Stimulated activated naive CD8-positive, alpha-beta T cell treated with anti-CD3 and anti-CD28 coated beads, Interleukin-15, amount 100 ng/mL, for 72 hours (primary cell): ENCODE measurements at regions not wholly inside any gene's neighbourhood (a gene's known extent, or its start where the extent isn't known, plus 50 kb on each side); places are given as distances from the start of the nearest gene placed in this dataset.

Source experiments
- ATAC-seq: fragments of 150-1000 bp; cut with Tn5 transposase; 2 replicates; pipeline ENCODE4 v1.10.0; 2021; ENCODE audit warnings: mild to moderate bottlenecking, moderate library complexity
- DNase-seq, 2 donors: peaks; one replicate each; pipeline ENCODE4 v3.0.0; 2021 to 2022
- H3K27ac Mint-ChIP-seq, 2 donors: one replicate each; pipeline ENCODE4 v1.8.0; 2022; ENCODE audit warnings: mild to moderate bottlenecking in 2 of 2, mixed read lengths in 2 of 2, moderate library complexity in 2 of 2
- H3K27me3 Mint-ChIP-seq: one replicate; pipeline ENCODE4 v1.8.0; 2022; ENCODE audit warnings: mixed read lengths
- H3K4me1 Mint-ChIP-seq: one replicate; pipeline ENCODE4 v1.8.0; 2022; ENCODE audit warnings: mild to moderate bottlenecking, mixed read lengths
- H3K4me3 Mint-ChIP-seq, 2 donors: one replicate each; pipeline ENCODE4 v1.8.0; 2022; ENCODE audit warnings: mild to moderate bottlenecking in 2 of 2, mixed read lengths in 2 of 2, moderate library complexity in 1 of 2
- H3K9me3 Mint-ChIP-seq, 2 donors: one replicate each; pipeline ENCODE4 v1.8.0; 2022; ENCODE audit warnings: mixed read lengths in 2 of 2

GRCh38 chr12:84660139-84660538 is 252.5 kb downstream of the SLC6A15 start:
- no peaks in the 10 kb centered on the region for H3K27me3 Mint-ChIP-seq
- DNase-seq = no peak

GRCh38 chr12:84658877-84659276 is 253.7 kb downstream of the SLC6A15 start:
- Mint-ChIP-seq H3K4me1 (no peaks in the 10 kb centered on the region), H3K9me3 (peaks cover 0 to 4% of the 10 kb centered on the region in 2 donors)
- no peak for ATAC-seq

More at GRCh38 chr12:84660139-84660538, 252.5 kb downstream of the SLC6A15 start:
- H3K9me3 Mint-ChIP-seq = peaks cover 0 to 4% of the 10 kb centered on the region in 2 donors
- H3K4me3 Mint-ChIP-seq = no peak overlapping the region
- H3K27ac Mint-ChIP-seq = no peak overlapping the region
- no peaks in the 10 kb centered on the region for H3K4me1 Mint-ChIP-seq
- ATAC-seq = no peak

GRCh38 chr12:84656705-84657104 is 255.9 kb downstream of the SLC6A15 start:
- no peaks in the 10 kb centered on the region for H3K27me3 Mint-ChIP-seq

More at GRCh38 chr12:84658877-84659276, 253.7 kb downstream of the SLC6A15 start:
- Mint-ChIP-seq H3K27me3 (no peaks in the 10 kb centered on the region), H3K4me3 (no peak overlapping the region), H3K27ac (no peak overlapping the region)
- DNase-seq = no peak

GRCh38 chr12:84653482-84653881 is 259.1 kb downstream of the SLC6A15 start:
- DNase-seq = no peak
- peaks cover 0 to 4% of the 10 kb centered on the region in 2 donors for H3K9me3 Mint-ChIP-seq
- H3K4me3 Mint-ChIP-seq = no peak overlapping the region
- no peaks in the 10 kb centered on the region for H3K27me3 Mint-ChIP-seq
- H3K4me1 Mint-ChIP-seq = no peaks in the 10 kb centered on the region
- H3K27ac Mint-ChIP-seq = no peak overlapping the region
- ATAC-seq = no peak

More at GRCh38 chr12:84656705-84657104, 255.9 kb downstream of the SLC6A15 start:
- peaks cover 0 to 4% of the 10 kb centered on the region in 2 donors for H3K9me3 Mint-ChIP-seq
- DNase-seq (no peak), ATAC-seq (no peak)
- no peak overlapping the region for H3K4me3 Mint-ChIP-seq
- no peaks in the 10 kb centered on the region for H3K4me1 Mint-ChIP-seq
- no peak overlapping the region for H3K27ac Mint-ChIP-seq

- Mint-ChIP-seq H3K27ac (no peak overlapping the region), H3K4me1 (no peaks in the 10 kb centered on the region), H3K4me3 (no peak overlapping the region), H3K27me3 (no peaks in the 10 kb centered on the region), H3K9me3 (no peaks in the 10 kb centered on the region)
- DNase-seq (no peak), ATAC-seq (no peak)
These were observed 264.2 kb downstream of the SLC6A15 start for GRCh38 chr12:84648425-84648824.

GRCh38 chr12:84644908-84645307 is 267.7 kb downstream of the SLC6A15 start:
- Mint-ChIP-seq H3K9me3 (no peaks in the 10 kb centered on the region), H3K4me1 (no peaks in the 10 kb centered on the region), H3K27me3 (no peaks in the 10 kb centered on the region), H3K4me3 (no peak overlapping the region), H3K27ac (no peak overlapping the region)
- no peak for DNase-seq
- no peak for ATAC-seq

GRCh38 chr12:84643993-84644392 is 268.6 kb downstream of the SLC6A15 start:
- no peak for DNase-seq
- ATAC-seq = no peak
- no peak overlapping the region for H3K4me3 Mint-ChIP-seq
- H3K27me3 Mint-ChIP-seq = no peaks in the 10 kb centered on the region
- H3K4me1 Mint-ChIP-seq = no peaks in the 10 kb centered on the region
- no peaks in the 10 kb centered on the region for H3K9me3 Mint-ChIP-seq
- no peak overlapping the region for H3K27ac Mint-ChIP-seq

- Mint-ChIP-seq H3K9me3 (no peaks in the 10 kb centered on the region), H3K27me3 (no peaks in the 10 kb centered on the region), H3K4me1 (no peaks in the 10 kb centered on the region), H3K4me3 (no peak overlapping the region), H3K27ac (no peak overlapping the region)
- no peak for ATAC-seq
- DNase-seq = no peak
These were observed 270.6 kb downstream of the SLC6A15 start for GRCh38 chr12:84641940-84642545.

GRCh38 chr12:84638811-84639368 is 273.7 kb downstream of the SLC6A15 start:
- H3K27ac Mint-ChIP-seq = no peak overlapping the region
- ATAC-seq = no peak
- no peaks in the 10 kb centered on the region for H3K9me3 Mint-ChIP-seq
- no peaks in the 10 kb centered on the region for H3K4me1 Mint-ChIP-seq
- DNase-seq = no peak
- H3K4me3 Mint-ChIP-seq = no peak overlapping the region
- no peaks in the 10 kb centered on the region for H3K27me3 Mint-ChIP-seq

- no peaks in the 10 kb centered on the region for H3K27me3 Mint-ChIP-seq
- H3K27ac Mint-ChIP-seq = no peak overlapping the region
- H3K9me3 Mint-ChIP-seq = no peaks in the 10 kb centered on the region
- ATAC-seq (no peak), DNase-seq (no peak)
- no peaks in the 10 kb centered on the region for H3K4me1 Mint-ChIP-seq
- H3K4me3 Mint-ChIP-seq = no peak overlapping the region
These were observed 274.7 kb downstream of the SLC6A15 start for GRCh38 chr12:84637926-84638325.

GRCh38 chr12:84636801-84637290 is 275.8 kb downstream of the SLC6A15 start:
- H3K9me3 Mint-ChIP-seq = no peaks in the 10 kb centered on the region
- ATAC-seq (no peak), DNase-seq (no peak)
- H3K4me3 Mint-ChIP-seq = no peak overlapping the region
- H3K27me3 Mint-ChIP-seq = no peaks in the 10 kb centered on the region
- H3K27ac Mint-ChIP-seq = no peak overlapping the region
- H3K4me1 Mint-ChIP-seq = no peaks in the 10 kb centered on the region

- H3K27ac Mint-ChIP-seq = no peak overlapping the region
- no peak for DNase-seq
- no peak overlapping the region for H3K4me3 Mint-ChIP-seq
- H3K9me3 Mint-ChIP-seq = no peaks in the 10 kb centered on the region
- no peaks in the 10 kb centered on the region for H3K27me3 Mint-ChIP-seq
- ATAC-seq = no peak
- no peaks in the 10 kb centered on the region for H3K4me1 Mint-ChIP-seq
These were observed 278.1 kb downstream of the SLC6A15 start for GRCh38 chr12:84634526-84634925.

GRCh38 chr12:84632556-84632955 is 280.0 kb downstream of the SLC6A15 start:
- Mint-ChIP-seq H3K9me3 (no peaks in the 10 kb centered on the region), H3K4me3 (no peak overlapping the region), H3K27ac (no peak overlapping the region), H3K4me1 (no peaks in the 10 kb centered on the region), H3K27me3 (no peaks in the 10 kb centered on the region)
- no peak for DNase-seq
- no peak for ATAC-seq

GRCh38 chr12:84631020-84631419 is 281.6 kb downstream of the SLC6A15 start:
- Mint-ChIP-seq H3K4me1 (no peaks in the 10 kb centered on the region), H3K27ac (no peak overlapping the region), H3K27me3 (no peaks in the 10 kb centered on the region)

GRCh38 chr12:84627593-84627992 is 285.0 kb downstream of the SLC6A15 start:
- H3K27me3 Mint-ChIP-seq = no peaks in the 10 kb centered on the region

More at GRCh38 chr12:84631020-84631419, 281.6 kb downstream of the SLC6A15 start:
- no peak for DNase-seq
- no peak for ATAC-seq
- Mint-ChIP-seq H3K9me3 (no peaks in the 10 kb centered on the region), H3K4me3 (no peak overlapping the region)

GRCh38 chr12:84624601-84625000 is 288.0 kb downstream of the SLC6A15 start:
- H3K27ac Mint-ChIP-seq = no peak overlapping the region
- ATAC-seq = no peak
- DNase-seq = no peak
- H3K4me1 Mint-ChIP-seq = no peaks in the 10 kb centered on the region
- no peak overlapping the region for H3K4me3 Mint-ChIP-seq
- no peaks in the 10 kb centered on the region for H3K9me3 Mint-ChIP-seq
- H3K27me3 Mint-ChIP-seq = no peaks in the 10 kb centered on the region

More at GRCh38 chr12:84627593-84627992, 285.0 kb downstream of the SLC6A15 start:
- ATAC-seq (no peak), DNase-seq (no peak)
- Mint-ChIP-seq H3K9me3 (no peaks in the 10 kb centered on the region), H3K27ac (no peak overlapping the region), H3K4me3 (no peak overlapping the region), H3K4me1 (no peaks in the 10 kb centered on the region)
